ENCODE measurements at regions not wholly inside any gene's neighbourhood (a gene's known extent, or its start where the extent isn't known, plus 50 kb on each side); places are given as distances from the start of the nearest gene placed in this dataset.
"Not testable (repeated sequence)": the region's sequence is repeated elsewhere in the genome, so short reads cannot be mapped to it uniquely, and the experiment has no call there.

GRCh38 chr22:27602390-27602789 lies 199.2 kb downstream of the MN1 start:
- Histone ChIP-seq H3K36me3 (ENCODE audit: control insufficient read depth in 4 of 4, insufficient read depth in 4 of 4, low read length in 4 of 4) (no peaks in the 10 kb centered on the region), H3K27me3 (ENCODE audit: control insufficient read depth in 3 of 3, insufficient read depth in 3 of 3, low read length in 2 of 3) (no peaks in the 10 kb centered on the region), H3K9me3 (ENCODE audit: control insufficient read depth in 4 of 4, insufficient read depth in 3 of 4, low read length in 3 of 4) (peaks cover 0 to 5% (median 1%) of the 10 kb centered on the region in 4 donors), H3K27ac (ENCODE audit: low read depth in 1 of 2, low read length in 1 of 2) (no peak overlapping the region), H3K4me3 (no peak overlapping the region), H3K9ac (ENCODE audit: insufficient read depth in 1 of 2, low read length in 2 of 2) (no peak overlapping the region), H3K4me1 (ENCODE audit: control insufficient read depth in 5 of 5, insufficient read depth in 5 of 5, low read length in 5 of 5) (no peaks in the 10 kb centered on the region)
- WGBS, 2 donors, result 72 to 90% methylated on average over 6 of the region's 6 CpGs
- TF ChIP-seq, protein P1, sequence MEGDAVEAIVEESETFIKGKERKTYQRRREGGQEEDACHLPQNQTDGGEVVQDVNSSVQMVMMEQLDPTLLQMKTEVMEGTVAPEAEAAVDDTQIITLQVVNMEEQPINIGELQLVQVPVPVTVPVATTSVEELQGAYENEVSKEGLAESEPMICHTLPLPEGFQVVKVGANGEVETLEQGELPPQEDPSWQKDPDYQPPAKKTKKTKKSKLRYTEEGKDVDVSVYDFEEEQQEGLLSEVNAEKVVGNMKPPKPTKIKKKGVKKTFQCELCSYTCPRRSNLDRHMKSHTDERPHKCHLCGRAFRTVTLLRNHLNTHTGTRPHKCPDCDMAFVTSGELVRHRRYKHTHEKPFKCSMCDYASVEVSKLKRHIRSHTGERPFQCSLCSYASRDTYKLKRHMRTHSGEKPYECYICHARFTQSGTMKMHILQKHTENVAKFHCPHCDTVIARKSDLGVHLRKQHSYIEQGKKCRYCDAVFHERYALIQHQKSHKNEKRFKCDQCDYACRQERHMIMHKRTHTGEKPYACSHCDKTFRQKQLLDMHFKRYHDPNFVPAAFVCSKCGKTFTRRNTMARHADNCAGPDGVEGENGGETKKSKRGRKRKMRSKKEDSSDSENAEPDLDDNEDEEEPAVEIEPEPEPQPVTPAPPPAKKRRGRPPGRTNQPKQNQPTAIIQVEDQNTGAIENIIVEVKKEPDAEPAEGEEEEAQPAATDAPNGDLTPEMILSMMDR (IDR thresholded peaks at IDR 0.05; ENCODE audit: control extremely low read depth, extremely low read depth), result no peak
- ATAC-seq (ENCODE audit: insufficient read depth, low FRiP score) (no peak), DNase-seq (no peak)

DNA sequence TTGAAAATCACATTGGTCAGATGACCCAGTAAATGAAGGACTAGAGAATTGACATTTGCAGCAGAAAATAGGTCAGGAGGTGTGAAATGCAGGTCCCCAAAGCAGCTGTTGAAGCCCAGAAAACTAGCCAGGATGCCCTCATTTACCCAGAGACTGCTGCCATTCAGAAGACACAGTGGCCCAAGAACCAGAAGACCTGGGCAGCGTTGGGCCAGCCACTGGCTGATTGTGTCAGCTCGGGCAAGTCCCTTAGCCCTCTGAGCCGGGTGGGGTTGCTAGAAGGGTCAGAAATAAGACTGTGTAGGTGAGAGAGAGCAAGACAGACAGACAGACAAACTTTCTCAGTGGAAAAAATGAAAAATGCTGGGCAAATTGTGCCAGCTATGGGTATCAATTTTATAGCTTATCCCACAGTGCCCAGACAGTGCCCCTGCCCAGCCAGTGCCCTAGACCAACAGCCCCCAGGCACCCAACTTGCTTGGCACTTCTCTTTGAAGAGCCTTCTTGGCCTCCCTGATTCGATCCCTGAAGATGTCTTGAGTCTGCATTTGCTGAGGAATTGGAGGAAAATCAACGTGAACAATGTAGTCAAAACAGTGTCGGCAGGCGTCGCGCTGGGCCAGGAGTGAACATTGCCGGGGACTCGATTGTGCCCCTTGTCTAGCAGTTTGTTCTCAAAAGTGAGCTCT lies 198.3 kb downstream of the MN1 start:
- Histone ChIP-seq H3K9ac (ENCODE audit: insufficient read depth in 1 of 2, low read length in 2 of 2) (no peak overlapping the region), H3K4me3 (no peak overlapping the region), H3K27ac (ENCODE audit: low read depth in 1 of 2, low read length in 1 of 2) (no peak overlapping the region), H3K4me1 (ENCODE audit: control insufficient read depth in 5 of 5, insufficient read depth in 5 of 5, low read length in 5 of 5) (no peaks in the 10 kb centered on the region), H3K27me3 (ENCODE audit: control insufficient read depth in 3 of 3, insufficient read depth in 3 of 3, low read length in 2 of 3) (no peaks in the 10 kb centered on the region), H3K36me3 (ENCODE audit: control insufficient read depth in 4 of 4, insufficient read depth in 4 of 4, low read length in 4 of 4) (no peaks in the 10 kb centered on the region), H3K9me3 (ENCODE audit: control insufficient read depth in 4 of 4, insufficient read depth in 3 of 4, low read length in 3 of 4) (peaks cover 0 to 5% (median 1%) of the 10 kb centered on the region in 4 donors)
- DNase-seq, result no peak
- TF ChIP-seq, protein P1 (IDR thresholded peaks at IDR 0.05; ENCODE audit: control extremely low read depth, extremely low read depth), result no peak
- 80 to 83% methylated on average over 11 of the region's 11 CpGs for WGBS, 2 donors
- no peak for ATAC-seq (ENCODE audit: insufficient read depth, low FRiP score)

- H3K27me3 ChIP-seq (ENCODE audit: control insufficient read depth in 3 of 3, insufficient read depth in 3 of 3, low read length in 2 of 3), result no peaks in the 10 kb centered on the region
- ATAC-seq (ENCODE audit: insufficient read depth, low FRiP score), result no peak
- 41 to 55% methylated on average over 9 of the region's 9 CpGs for WGBS, 2 donors
- H3K36me3 ChIP-seq (ENCODE audit: control insufficient read depth in 4 of 4, insufficient read depth in 4 of 4, low read length in 4 of 4), result no peaks in the 10 kb centered on the region
- H3K9ac ChIP-seq (ENCODE audit: insufficient read depth in 1 of 2, low read length in 2 of 2), result no peak overlapping the region
- no peaks in the 10 kb centered on the region for H3K4me1 ChIP-seq (ENCODE audit: control insufficient read depth in 5 of 5, insufficient read depth in 5 of 5, low read length in 5 of 5)
- no peak overlapping the region for H3K27ac ChIP-seq (ENCODE audit: low read depth in 1 of 2, low read length in 1 of 2)
- TF ChIP-seq, protein P1 (IDR thresholded peaks at IDR 0.05; ENCODE audit: control extremely low read depth, extremely low read depth), result no peak
- peaks cover 0 to 5% (median 1%) of the 10 kb centered on the region in 4 donors for H3K9me3 ChIP-seq (ENCODE audit: control insufficient read depth in 4 of 4, insufficient read depth in 3 of 4, low read length in 3 of 4)
- DNase-seq, result peak; percentile 55 to 86 (median 73)
- H3K4me3 ChIP-seq, result no peak overlapping the region
These were observed 197.8 kb downstream of the MN1 start for GRCh38 chr22:27603800-27604144.

DNA sequence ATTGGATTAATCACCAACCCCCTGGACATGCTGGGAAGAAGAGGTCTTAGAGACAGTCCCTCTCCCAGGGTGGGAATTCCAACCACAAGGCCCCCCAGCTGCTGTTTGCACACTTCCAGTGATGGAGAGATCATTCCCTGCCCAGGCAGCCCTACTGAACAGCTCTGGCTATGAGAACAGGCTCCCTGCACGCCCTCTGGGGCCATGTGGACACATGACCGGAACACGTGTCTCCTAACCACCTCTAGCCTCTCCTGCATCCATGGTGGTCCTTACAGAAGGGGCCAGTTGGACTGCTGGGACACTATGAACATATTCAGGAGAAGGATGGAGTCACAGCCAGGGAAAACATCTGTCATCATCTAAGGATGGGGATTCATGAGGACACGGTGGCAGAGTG lies 196.2 kb downstream of the MN1 start:
- H3K9ac ChIP-seq (ENCODE audit: insufficient read depth in 1 of 2, low read length in 2 of 2), result no peak overlapping the region
- H3K4me1 ChIP-seq (ENCODE audit: control insufficient read depth in 5 of 5, insufficient read depth in 5 of 5, low read length in 5 of 5), result peaks cover 0 to 2% (median 0%) of the 10 kb centered on the region in 5 donors
- WGBS, 2 donors, result 85 to 92% methylated on average over 4 of the region's 4 CpGs
- no peaks in the 10 kb centered on the region for H3K36me3 ChIP-seq (ENCODE audit: control insufficient read depth in 4 of 4, insufficient read depth in 4 of 4, low read length in 4 of 4)
- TF ChIP-seq, protein P1 (IDR thresholded peaks at IDR 0.05; ENCODE audit: control extremely low read depth, extremely low read depth), result no peak
- DNase-seq, result no peak
- no peak overlapping the region for H3K4me3 ChIP-seq
- H3K27me3 ChIP-seq (ENCODE audit: control insufficient read depth in 3 of 3, insufficient read depth in 3 of 3, low read length in 2 of 3), result no peaks in the 10 kb centered on the region
- H3K27ac ChIP-seq (ENCODE audit: low read depth in 1 of 2, low read length in 1 of 2), result no peak overlapping the region
- ATAC-seq (ENCODE audit: insufficient read depth, low FRiP score), result no peak
- peaks cover 0 to 5% (median 1%) of the 10 kb centered on the region in 4 donors for H3K9me3 ChIP-seq (ENCODE audit: control insufficient read depth in 4 of 4, insufficient read depth in 3 of 4, low read length in 3 of 4)

- not testable (repeated sequence) for H3K4me3 ChIP-seq; H3K36me3 ChIP-seq (ENCODE audit: control insufficient read depth in 4 of 4, insufficient read depth in 4 of 4, low read length in 4 of 4); H3K27me3 ChIP-seq (ENCODE audit: control insufficient read depth in 3 of 3, insufficient read depth in 3 of 3, low read length in 2 of 3); DNase-seq; ATAC-seq (ENCODE audit: insufficient read depth, low FRiP score); H3K9me3 ChIP-seq (ENCODE audit: control insufficient read depth in 4 of 4, insufficient read depth in 3 of 4, low read length in 3 of 4); H3K27ac ChIP-seq (ENCODE audit: low read depth in 1 of 2, low read length in 1 of 2); H3K9ac ChIP-seq (ENCODE audit: insufficient read depth in 1 of 2, low read length in 2 of 2); H3K4me1 ChIP-seq (ENCODE audit: control insufficient read depth in 5 of 5, insufficient read depth in 5 of 5, low read length in 5 of 5)
- WGBS, 2 donors, result 95 to 97% methylated on average over 7 of the region's 7 CpGs
These were observed 193.8 kb downstream of the MN1 start for GRCh38 chr22:27607750-27608149.

All from lung (tissue), 11 donors.